ENCODE measurements at regions not wholly inside any gene's neighbourhood (a gene's known extent, or its start where the extent isn't known, plus 50 kb on each side); places are given as distances from the start of the nearest gene placed in this dataset.

- ATAC-seq (no peak), DNase-seq (no peak)
- H3K9me3 ChIP-seq = no peaks in the 10 kb centered on the region
- TF ChIP-seq, protein P1, sequence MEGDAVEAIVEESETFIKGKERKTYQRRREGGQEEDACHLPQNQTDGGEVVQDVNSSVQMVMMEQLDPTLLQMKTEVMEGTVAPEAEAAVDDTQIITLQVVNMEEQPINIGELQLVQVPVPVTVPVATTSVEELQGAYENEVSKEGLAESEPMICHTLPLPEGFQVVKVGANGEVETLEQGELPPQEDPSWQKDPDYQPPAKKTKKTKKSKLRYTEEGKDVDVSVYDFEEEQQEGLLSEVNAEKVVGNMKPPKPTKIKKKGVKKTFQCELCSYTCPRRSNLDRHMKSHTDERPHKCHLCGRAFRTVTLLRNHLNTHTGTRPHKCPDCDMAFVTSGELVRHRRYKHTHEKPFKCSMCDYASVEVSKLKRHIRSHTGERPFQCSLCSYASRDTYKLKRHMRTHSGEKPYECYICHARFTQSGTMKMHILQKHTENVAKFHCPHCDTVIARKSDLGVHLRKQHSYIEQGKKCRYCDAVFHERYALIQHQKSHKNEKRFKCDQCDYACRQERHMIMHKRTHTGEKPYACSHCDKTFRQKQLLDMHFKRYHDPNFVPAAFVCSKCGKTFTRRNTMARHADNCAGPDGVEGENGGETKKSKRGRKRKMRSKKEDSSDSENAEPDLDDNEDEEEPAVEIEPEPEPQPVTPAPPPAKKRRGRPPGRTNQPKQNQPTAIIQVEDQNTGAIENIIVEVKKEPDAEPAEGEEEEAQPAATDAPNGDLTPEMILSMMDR (IDR thresholded peaks at IDR 0.05) = no peak
- H3K4me1 ChIP-seq = no peaks in the 10 kb centered on the region
- H3K4me3 ChIP-seq = no peak overlapping the region
- intact Hi-C loops (cut with DNase I) = no loop called here
- no peaks in the 10 kb centered on the region for H3K36me3 ChIP-seq
- H3K27ac ChIP-seq = no peak overlapping the region
- no peaks in the 10 kb centered on the region for H3K27me3 ChIP-seq
- WGBS, 2 donors = 42 to 44% methylated on average over 4 of the region's 4 CpGs
These were observed 83.4 kb upstream of the NANOGP8 start for GRCh38 chr15:35168464-35168863.

GRCh38 chr15:35167675-35168074 lies 82.6 kb upstream of the NANOGP8 start:
- no peaks in the 10 kb centered on the region for H3K27me3 ChIP-seq
- no peaks in the 10 kb centered on the region for H3K4me1 ChIP-seq
- H3K27ac ChIP-seq = no peak overlapping the region
- no peaks in the 10 kb centered on the region for H3K9me3 ChIP-seq
- TF ChIP-seq, protein P1 (IDR thresholded peaks at IDR 0.05) = no peak
- intact Hi-C loops (cut with DNase I) = no loop called here
- H3K36me3 ChIP-seq = no peaks in the 10 kb centered on the region
- no peak overlapping the region for H3K4me3 ChIP-seq
- ATAC-seq = no peak
- DNase-seq = no peak
- WGBS, 2 donors = 75 to 86% methylated on average over 2 of the region's 2 CpGs

DNA sequence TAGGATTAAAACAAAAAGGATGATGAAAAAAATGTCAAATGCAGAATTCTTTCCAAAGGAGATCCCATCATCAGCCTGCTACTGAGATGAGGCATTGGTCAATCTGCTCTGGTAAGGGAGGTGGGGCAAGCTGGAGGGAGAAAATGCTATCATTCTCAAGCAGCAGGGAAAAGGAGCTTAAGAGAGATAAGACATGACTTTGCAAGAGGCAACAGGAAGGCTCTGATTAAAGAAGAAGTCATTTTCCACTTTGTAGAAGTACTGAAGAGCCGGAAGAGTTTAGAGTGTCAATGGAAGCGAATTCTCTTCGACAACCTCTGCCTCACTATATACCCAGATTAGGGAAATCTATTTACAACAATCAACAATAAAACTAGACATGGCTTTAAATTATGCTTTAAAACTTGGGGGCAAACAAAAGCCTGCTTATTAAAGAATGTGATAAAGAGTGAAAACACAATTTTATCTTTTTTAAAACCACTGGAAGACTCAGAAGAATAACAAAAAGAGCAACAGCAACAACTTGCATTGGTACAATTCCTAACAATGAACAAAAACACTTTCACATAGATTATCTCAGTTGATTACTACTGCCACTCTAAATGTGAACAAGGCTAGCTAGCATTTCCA lies 81.8 kb upstream of the NANOGP8 start:
- DNase-seq (no peak), ATAC-seq (no peak)
- H3K27me3 ChIP-seq = no peaks in the 10 kb centered on the region
- no peaks in the 10 kb centered on the region for H3K36me3 ChIP-seq
- H3K4me3 ChIP-seq = no peak overlapping the region
- H3K4me1 ChIP-seq = no peaks in the 10 kb centered on the region
- TF ChIP-seq, protein P1 (IDR thresholded peaks at IDR 0.05) = no peak
- WGBS, 2 donors = 52 to 63% methylated on average over 3 of the region's 3 CpGs
- intact Hi-C loops (cut with DNase I) = no loop called here
- H3K9me3 ChIP-seq = peaks cover 0 to 2% (median 0%) of the 10 kb centered on the region in 11 donors
- no peak overlapping the region for H3K27ac ChIP-seq

DNA sequence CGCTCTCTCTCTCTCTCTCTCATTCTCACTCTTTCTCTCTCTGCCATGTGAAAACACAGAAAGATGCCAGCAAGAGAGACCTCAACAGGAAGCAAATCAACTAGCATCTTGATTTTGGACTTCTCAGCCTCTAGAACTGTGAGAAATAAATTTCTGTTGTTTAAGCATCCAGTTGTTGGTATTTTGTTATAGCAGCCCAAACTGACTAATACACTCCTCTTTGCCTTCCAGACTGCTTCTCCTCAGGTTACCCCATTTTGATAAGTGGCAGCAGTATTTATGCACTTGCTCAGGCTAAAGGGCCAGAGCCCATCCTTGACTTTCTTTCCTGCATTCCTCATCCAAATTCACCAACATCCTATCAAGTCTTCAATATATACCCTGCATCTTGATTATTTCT lies 76.6 kb upstream of the NANOGP8 start:
- TF ChIP-seq, protein P1 (IDR thresholded peaks at IDR 0.05) = no peak
- Histone ChIP-seq H3K27me3 (no peaks in the 10 kb centered on the region), H3K4me1 (no peaks in the 10 kb centered on the region), H3K36me3 (no peaks in the 10 kb centered on the region), H3K27ac (no peak overlapping the region), H3K4me3 (no peak overlapping the region), H3K9me3 (peaks cover 0 to 8% (median 0%) of the 10 kb centered on the region in 11 donors)
- intact Hi-C loops (cut with DNase I) = no loop called here
- DNase-seq = no peak
- 92 to 98% methylated on average over 1 of the region's 1 CpG for WGBS, 2 donors
- ATAC-seq = no peak

Measured in heart right ventricle (tissue), 16 donors.